Upper lobe of left lung (tissue), 6 donors: ENCODE measurements at regions not wholly inside any gene's neighbourhood (a gene's known extent, or its start where the extent isn't known, plus 50 kb on each side); places are given as distances from the start of the nearest gene placed in this dataset.

Source experiments
- ATAC-seq, 2 donors: fragments of 200-7000 bp; cut with Tn5 transposase; one replicate each; pipeline ENCODE4 v1.9.1; 2022; ENCODE audit warnings: mild to moderate bottlenecking in 2 of 2, moderate library complexity in 2 of 2; ENCODE audit not compliant: low FRiP score in 2 of 2
- DNase-seq, 2 donors: peaks; one replicate each; pipeline ENCODE4 v3.0.0-alpha.2; 2019 to 2020
- H3K27ac ChIP-seq, 4 donors: fragments of 200-600 bp; sonication (generic); one replicate each; pipeline ENCODE4 v1.5.1; 2016 to 2019
- H3K27me3 ChIP-seq, 4 donors: fragments of 200-600 bp; sonication (generic); one replicate each; pipeline ENCODE4 v1.5.1; 2017 to 2019
- H3K36me3 ChIP-seq, 4 donors: fragments of 200-600 bp; sonication (generic); one replicate each; pipeline ENCODE4 v1.5.1; 2016 to 2019
- H3K4me1 ChIP-seq, 4 donors: fragments of 200-600 bp; sonication (generic); one replicate each; pipeline ENCODE4 v1.5.1; 2018 to 2019
- H3K4me3 ChIP-seq, 4 donors: fragments of 200-600 bp; sonication (generic); one replicate each; pipeline ENCODE4 v1.5.1; 2017 to 2019; ENCODE audit warnings: mild to moderate bottlenecking in 2 of 4, moderate library complexity in 1 of 4
- H3K9me3 ChIP-seq, 4 donors: fragments of 200-600 bp; sonication (generic); one replicate each; pipeline ENCODE4 v1.5.1; 2018 to 2019
- CTCF ChIP-seq, 6 experiments: fragments of 450-650 bp in 4 of 6; fragments of 200-600 bp in 2 of 6; sonication (generic) in 2 of 6; IDR thresholded peaks; one replicate each; pipeline ENCODE4 v1.5.1; 2016 to 2019; ENCODE audit warnings: antibody characterized with exemption in 6 of 6
- EP300 ChIP-seq, 4 donors: sonication (generic); formaldehyde crosslinking; IDR thresholded peaks; one replicate each; pipeline ENCODE4 v1.5.1; 2017; ENCODE audit warnings: antibody characterized with exemption in 4 of 4, control low read depth in 2 of 4
- POLR2A ChIP-seq, 4 donors: fragments of 450-650 bp; IDR thresholded peaks; one replicate each; pipeline ENCODE4 v1.5.1; 2016 to 2017; ENCODE audit warnings: antibody characterized with exemption in 4 of 4, mild to moderate bottlenecking in 2 of 4
- POLR2AphosphoS5 ChIP-seq, 2 donors: sonication (generic); formaldehyde crosslinking; IDR thresholded peaks; one replicate each; pipeline ENCODE4 v1.5.1; 2017; ENCODE audit warnings: antibody characterized with exemption in 2 of 2
- WGBS, 2 donors: methylation state at CpG; one replicate each; pipeline ENCODE4 v1.1.5; 2017 to 2018; 5-methylcytosine and 5-hydroxymethylcytosine counted together
- donor health status: DM: no; HTN: no; CAD: no; lungs with moderate emphysema.
- donor health status: DM: no; HTN: yes; CAD: no; lungs with severe emphysema.

GRCh38 chr9:87346061-87346665 lies 151.5 kb upstream of the DAPK1 start:
- DNase-seq, result no peak
- 63 to 69% methylated on average over 5 of the region's 5 CpGs for WGBS, 2 donors
- no peaks in the 10 kb centered on the region for H3K27me3 ChIP-seq
- no peaks in the 10 kb centered on the region for H3K36me3 ChIP-seq
- ATAC-seq, result no peak
- TF ChIP-seq POLR2AphosphoS5 (IDR thresholded peaks at IDR 0.05), result no peak
- TF ChIP-seq POLR2A (IDR thresholded peaks at IDR 0.05), result no peak
- TF ChIP-seq CTCF (IDR thresholded peaks at IDR 0.05), result no peak
- no peak for TF ChIP-seq EP300 (IDR thresholded peaks at IDR 0.05)
- no peaks in the 10 kb centered on the region for H3K9me3 ChIP-seq
- no peak overlapping the region for H3K27ac ChIP-seq
- H3K4me1 ChIP-seq, result no peaks in the 10 kb centered on the region
- H3K4me3 ChIP-seq, result no peak overlapping the region

- TF ChIP-seq EP300 (IDR thresholded peaks at IDR 0.05), result no peak
- no peak for TF ChIP-seq CTCF (IDR thresholded peaks at IDR 0.05)
- no peak for TF ChIP-seq POLR2A (IDR thresholded peaks at IDR 0.05)
- TF ChIP-seq POLR2AphosphoS5 (IDR thresholded peaks at IDR 0.05), result no peak
- Histone ChIP-seq H3K36me3 (no peaks in the 10 kb centered on the region), H3K27me3 (no peaks in the 10 kb centered on the region), H3K27ac (no peak overlapping the region), H3K4me3 (no peak overlapping the region), H3K9me3 (no peaks in the 10 kb centered on the region), H3K4me1 (no peaks in the 10 kb centered on the region)
- DNase-seq, result no peak
- WGBS, 2 donors, result 89 to 92% methylated on average over 2 of the region's 2 CpGs
- ATAC-seq, result no peak
These were observed 146.8 kb upstream of the DAPK1 start for GRCh38 chr9:87350915-87351314.

- ATAC-seq, result no peak
- no peaks in the 10 kb centered on the region for H3K27me3 ChIP-seq
- no peaks in the 10 kb centered on the region for H3K9me3 ChIP-seq
- TF ChIP-seq POLR2A (IDR thresholded peaks at IDR 0.05) (no peak), POLR2AphosphoS5 (IDR thresholded peaks at IDR 0.05) (no peak), CTCF (IDR thresholded peaks at IDR 0.05) (no peak), EP300 (IDR thresholded peaks at IDR 0.05) (no peak)
- H3K4me1 ChIP-seq, result no peaks in the 10 kb centered on the region
- no peak for DNase-seq
- H3K4me3 ChIP-seq, result no peak overlapping the region
- H3K36me3 ChIP-seq, result no peaks in the 10 kb centered on the region
- no peak overlapping the region for H3K27ac ChIP-seq
- whole genome bisulfite sequencing, 2 donors, result 87 to 88% methylated on average over 3 of the region's 3 CpGs
These were observed 144.4 kb upstream of the DAPK1 start for GRCh38 chr9:87353301-87353700.

GRCh38 chr9:87354147-87354546 lies 143.5 kb upstream of the DAPK1 start:
- Histone ChIP-seq H3K27me3 (no peaks in the 10 kb centered on the region), H3K4me1 (no peaks in the 10 kb centered on the region), H3K9me3 (no peaks in the 10 kb centered on the region), H3K36me3 (no peaks in the 10 kb centered on the region), H3K4me3 (no peak overlapping the region), H3K27ac (no peak overlapping the region)
- WGBS, 2 donors, result 29 to 42% methylated on average over 1 of the region's 1 CpG
- TF ChIP-seq POLR2AphosphoS5 (IDR thresholded peaks at IDR 0.05) (no peak), EP300 (IDR thresholded peaks at IDR 0.05) (no peak), CTCF (IDR thresholded peaks at IDR 0.05) (no peak), POLR2A (IDR thresholded peaks at IDR 0.05) (no peak)
- ATAC-seq (no peak), DNase-seq (no peak)

GRCh38 chr9:87357600-87357999 lies 140.1 kb upstream of the DAPK1 start:
- H3K27me3 ChIP-seq, result no peaks in the 10 kb centered on the region
- no peak overlapping the region for H3K27ac ChIP-seq
- no peaks in the 10 kb centered on the region for H3K36me3 ChIP-seq
- TF ChIP-seq POLR2A (IDR thresholded peaks at IDR 0.05) (no peak), CTCF (IDR thresholded peaks at IDR 0.05) (no peak), EP300 (IDR thresholded peaks at IDR 0.05) (no peak), POLR2AphosphoS5 (IDR thresholded peaks at IDR 0.05) (no peak)
- H3K4me1 ChIP-seq, result no peaks in the 10 kb centered on the region
- no peak for ATAC-seq
- no peaks in the 10 kb centered on the region for H3K9me3 ChIP-seq
- no peak for DNase-seq
- 93 to 97% methylated on average over 1 of the region's 1 CpG for WGBS, 2 donors
- no peak overlapping the region for H3K4me3 ChIP-seq
